BLaER1 treated with 17β-estradiol and CSF1 and Interleukin-3, amounts not matched to agents 10 nM and 100 nM (cell line): ENCODE measurements at regions not wholly inside any gene's neighbourhood (a gene's known extent, or its start where the extent isn't known, plus 50 kb on each side); places are given as distances from the start of the nearest gene placed in this dataset.

Experiments used
- H3K27ac ChIP-seq, 11 experiments: shearing (Covaris generic); formaldehyde crosslinking; 2 replicates each; pipeline ENCODE4 v1.8.1; 2022
- H3K27me3 ChIP-seq, 11 experiments: shearing (Covaris generic); formaldehyde crosslinking; 2 replicates each; pipeline ENCODE4 v1.8.1; 2022
- H3K36me3 ChIP-seq, 11 experiments: shearing (Covaris generic); formaldehyde crosslinking; 2 replicates each; pipeline ENCODE4 v1.8.1; 2022
- H3K4me1 ChIP-seq, 10 experiments: shearing (Covaris generic); formaldehyde crosslinking; 2 replicates each; pipeline ENCODE4 v1.8.1; 2022
- H3K4me2 ChIP-seq, 11 experiments: shearing (Covaris generic); formaldehyde crosslinking; 2 replicates each; pipeline ENCODE4 v1.8.1; 2022
- H3K4me3 ChIP-seq, 10 experiments: shearing (Covaris generic); formaldehyde crosslinking; 2 replicates each; pipeline ENCODE4 v1.8.1; 2022
- H3K9ac ChIP-seq, 11 experiments: shearing (Covaris generic); formaldehyde crosslinking; 2 replicates each; pipeline ENCODE4 v1.8.1; 2022
- H3K9me3 ChIP-seq, 11 experiments: shearing (Covaris generic); formaldehyde crosslinking; replicated peaks in 1 of 11; 2 replicates each; pipeline ENCODE4 v1.8.1; 2022
- H4K20me1 ChIP-seq, 11 experiments: shearing (Covaris generic); formaldehyde crosslinking; 2 replicates each; pipeline ENCODE4 v1.8.1; 2022
- Cebpa-rat ChIP-seq, 11 experiments: shearing (Covaris generic); IDR thresholded peaks; 2 replicates each; pipeline ENCODE4 v1.8.1; 2022

- H3K36me3 ChIP-seq, result no peaks in the 10 kb centered on the region
- no peak for TF ChIP-seq Cebpa-rat (IDR thresholded peaks at IDR 0.05)
- H4K20me1 ChIP-seq, result no peaks in the 10 kb centered on the region
- H3K4me2 ChIP-seq, result no peak overlapping the region
- no peaks in the 10 kb centered on the region for H3K9me3 ChIP-seq
- no peak overlapping the region for H3K9ac ChIP-seq
- H3K27me3 ChIP-seq, result no peaks in the 10 kb centered on the region
- no peaks in the 10 kb centered on the region for H3K4me1 ChIP-seq
- H3K27ac ChIP-seq, result no peak overlapping the region
- H3K4me3 ChIP-seq, result no peak overlapping the region
These were observed 56.4 kb upstream of the PZP start for GRCh38 chr12:9264546-9264945.

- TF ChIP-seq Cebpa-rat (IDR thresholded peaks at IDR 0.05), result no peak
- no peaks in the 10 kb centered on the region for H3K36me3 ChIP-seq
- no peaks in the 10 kb centered on the region for H3K27me3 ChIP-seq
- H3K4me3 ChIP-seq, result no peak overlapping the region
- no peaks in the 10 kb centered on the region for H4K20me1 ChIP-seq
- no peak overlapping the region for H3K27ac ChIP-seq
- no peaks in the 10 kb centered on the region for H3K9me3 ChIP-seq
- H3K9ac ChIP-seq, result no peak overlapping the region
- no peak overlapping the region for H3K4me2 ChIP-seq
- H3K4me1 ChIP-seq, result no peaks in the 10 kb centered on the region
These were observed 52.7 kb upstream of the PZP start for GRCh38 chr12:9260931-9261330.

GRCh38 chr12:9258676-9259075 is 50.5 kb upstream of the PZP start:
- TF ChIP-seq Cebpa-rat (IDR thresholded peaks at IDR 0.05), result no peak
- Histone ChIP-seq H3K4me2 (no peak overlapping the region), H4K20me1 (no peaks in the 10 kb centered on the region), H3K9ac (no peak overlapping the region), H3K27me3 (no peaks in the 10 kb centered on the region), H3K4me3 (no peak overlapping the region), H3K9me3 (no peaks in the 10 kb centered on the region), H3K27ac (no peak overlapping the region), H3K36me3 (no peaks in the 10 kb centered on the region), H3K4me1 (no peaks in the 10 kb centered on the region)
